T47D (cell line): ENCODE measurements at regions not wholly inside any gene's neighbourhood (a gene's known extent, or its start where the extent isn't known, plus 50 kb on each side); places are given as distances from the start of the nearest gene placed in this dataset.
"Not testable (repeated sequence)": the region's sequence is repeated elsewhere in the genome, so short reads cannot be mapped to it uniquely, and the experiment has no call there.

ENCODE experiments used
- DNase-seq, 2 experiments: peaks; one replicate each; pipeline versions ENCODE4 v3.0.0 to v3.0.0-alpha.2; 2011 to 2012; ENCODE audit warnings: low read depth in 1 of 2, low spot score in 1 of 2
- JUND ChIP-seq: IDR thresholded peaks from 2 replicates; pipeline ENCODE4 v1.6.1; 2012; ENCODE audit warnings: low read depth
- in situ Hi-C: cut with HindIII; loops from 2 replicates; pipeline ENCODE4 v1.10.0; 2016; ENCODE audit warnings: low sequenced_read_pairs, low pct_unique_long_range_greater_than_20kb

DNA sequence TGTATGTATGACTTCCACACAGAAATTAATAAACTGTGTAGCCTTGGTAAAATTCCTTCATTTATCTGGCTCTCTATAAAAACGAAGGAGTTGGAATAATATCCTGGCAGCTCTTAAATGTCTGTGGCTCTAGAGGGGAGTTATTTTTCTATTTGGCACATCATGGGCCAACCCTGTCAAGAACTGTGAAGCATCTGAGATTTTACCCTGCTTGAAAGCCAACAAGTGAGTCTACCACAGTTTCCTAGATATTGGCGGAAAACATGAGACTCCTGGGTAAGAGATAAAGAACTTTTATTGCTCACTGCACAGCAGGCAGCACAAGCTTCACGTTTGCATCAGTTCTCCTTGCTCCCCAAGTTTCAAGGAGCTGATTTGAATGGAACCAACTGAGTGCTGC lies 346.7 kb upstream of the CYRIA start:
- in situ Hi-C loops, result no loop called here
- no peak for DNase-seq
- TF ChIP-seq JUND, result no peak

DNA sequence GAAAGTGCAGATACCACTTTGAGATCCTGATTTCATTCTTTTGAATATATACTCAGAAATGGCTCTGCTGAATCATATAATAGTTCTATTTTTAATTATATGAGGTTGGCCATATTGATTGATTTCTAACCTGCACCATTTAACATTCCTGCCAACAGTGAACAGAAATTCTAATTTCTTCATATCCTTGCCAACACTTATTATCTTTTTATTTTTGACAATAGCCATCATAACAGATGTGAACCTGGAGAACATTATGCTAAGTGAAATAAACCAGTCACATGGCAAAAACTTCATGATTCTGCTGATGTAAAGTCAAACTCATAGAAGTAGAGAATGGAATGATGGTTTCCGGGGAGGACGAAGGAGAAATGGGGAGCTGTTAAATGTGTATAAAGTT lies 344.5 kb upstream of the CYRIA start:
- TF ChIP-seq JUND, result no peak
- no peak for DNase-seq
- in situ Hi-C loops, result no loop called here

DNA sequence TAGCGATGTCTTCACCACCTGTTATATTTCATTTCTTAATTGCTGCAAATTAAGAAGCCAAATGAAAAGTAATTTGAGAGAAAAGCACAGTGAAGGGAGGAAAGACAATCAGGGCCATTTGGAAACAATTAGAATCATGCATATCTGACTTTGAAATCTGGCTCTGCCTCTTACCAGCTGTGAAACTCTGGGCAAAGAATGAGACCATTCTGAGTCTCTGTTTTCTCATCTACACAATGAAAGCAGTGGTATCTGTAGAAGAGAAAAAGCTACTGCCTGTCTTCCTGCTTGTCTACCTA lies 334.5 kb upstream of the CYRIA start:
- in situ Hi-C loops, result no loop called here
- TF ChIP-seq JUND, result no peak
- DNase-seq, result no peak

DNA sequence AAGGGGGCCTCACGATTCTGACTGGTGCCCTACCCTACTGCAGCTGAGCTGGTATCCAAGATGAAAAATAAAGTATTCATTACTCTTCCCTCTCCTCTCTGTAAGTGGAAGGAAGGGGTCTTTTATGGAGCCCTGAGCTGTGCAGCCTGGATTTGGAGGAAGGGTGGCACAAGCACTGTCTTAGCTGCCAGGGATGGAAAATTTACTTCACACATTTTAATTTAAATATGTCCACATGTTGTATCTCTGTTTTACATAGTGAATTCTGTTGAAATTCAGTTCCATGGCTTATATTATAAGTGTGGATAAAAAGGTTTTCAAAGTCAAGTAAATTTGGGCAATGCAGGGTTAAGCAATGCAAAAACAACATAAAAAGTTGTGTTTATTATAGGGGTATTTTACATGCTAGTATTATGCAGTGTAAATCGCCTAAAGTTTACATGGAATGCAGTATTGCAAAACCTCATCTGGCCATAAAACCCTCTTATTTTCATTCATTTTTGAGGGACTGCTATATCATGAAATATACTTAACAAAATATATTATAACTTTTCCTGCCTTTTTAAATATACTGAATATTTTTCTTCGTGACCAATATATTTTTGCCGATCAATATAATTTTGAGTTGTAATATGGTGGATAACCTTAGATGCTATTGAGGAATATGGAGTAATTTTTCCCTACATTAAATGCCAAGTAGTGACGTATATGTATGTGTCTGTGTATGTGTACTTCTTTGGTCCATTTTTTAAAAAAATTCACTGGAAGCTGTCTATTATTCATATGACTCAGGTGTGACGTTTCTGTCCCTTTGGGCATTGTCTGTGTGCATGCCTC lies 333.9 kb upstream of the CYRIA start:
- no peak for TF ChIP-seq JUND
- in situ Hi-C loops, result no loop called here
- no peak for DNase-seq

DNA sequence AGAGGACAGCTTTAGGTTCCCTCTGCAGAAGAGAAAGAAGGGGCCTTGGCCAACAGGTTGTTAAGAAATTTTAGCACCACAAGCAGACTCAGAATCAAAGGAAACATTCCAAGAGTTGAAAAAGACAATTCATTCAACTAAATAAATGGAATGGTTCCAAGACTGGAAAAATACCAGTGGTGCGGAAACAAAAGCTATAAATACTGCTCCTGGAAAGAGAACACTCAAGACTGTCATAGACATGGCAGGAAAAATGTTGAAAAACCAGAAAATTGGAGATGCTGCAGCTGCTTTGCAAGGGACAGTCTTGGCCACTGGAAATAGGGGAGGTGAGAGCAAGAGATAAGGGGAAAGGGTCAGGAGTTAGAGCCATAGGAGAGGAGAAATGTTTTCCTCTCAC lies 312.7 kb upstream of the CYRIA start:
- DNase-seq, result no peak
- in situ Hi-C loops, result no loop called here
- no peak for TF ChIP-seq JUND

DNA sequence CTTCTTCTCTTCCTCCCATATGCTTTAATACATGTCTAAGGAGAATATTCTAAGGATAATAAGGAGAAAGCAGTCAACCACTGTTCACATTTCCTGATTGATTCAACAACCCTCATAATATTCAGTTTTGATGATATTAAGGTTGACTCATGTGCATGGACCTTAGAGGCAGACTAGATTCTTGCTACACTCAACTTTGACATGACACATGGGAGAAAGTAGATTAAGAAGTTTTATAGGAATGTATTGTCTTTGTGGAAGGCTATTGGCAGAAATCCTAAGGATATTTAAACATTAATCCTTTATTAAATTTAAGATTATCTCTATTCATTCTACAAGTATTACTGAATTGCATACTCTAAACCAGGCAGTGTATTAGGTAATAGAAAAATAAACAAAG lies 309.1 kb upstream of the CYRIA start:
- in situ Hi-C loops, result no loop called here
- no peak for TF ChIP-seq JUND
- DNase-seq, result no peak

DNA sequence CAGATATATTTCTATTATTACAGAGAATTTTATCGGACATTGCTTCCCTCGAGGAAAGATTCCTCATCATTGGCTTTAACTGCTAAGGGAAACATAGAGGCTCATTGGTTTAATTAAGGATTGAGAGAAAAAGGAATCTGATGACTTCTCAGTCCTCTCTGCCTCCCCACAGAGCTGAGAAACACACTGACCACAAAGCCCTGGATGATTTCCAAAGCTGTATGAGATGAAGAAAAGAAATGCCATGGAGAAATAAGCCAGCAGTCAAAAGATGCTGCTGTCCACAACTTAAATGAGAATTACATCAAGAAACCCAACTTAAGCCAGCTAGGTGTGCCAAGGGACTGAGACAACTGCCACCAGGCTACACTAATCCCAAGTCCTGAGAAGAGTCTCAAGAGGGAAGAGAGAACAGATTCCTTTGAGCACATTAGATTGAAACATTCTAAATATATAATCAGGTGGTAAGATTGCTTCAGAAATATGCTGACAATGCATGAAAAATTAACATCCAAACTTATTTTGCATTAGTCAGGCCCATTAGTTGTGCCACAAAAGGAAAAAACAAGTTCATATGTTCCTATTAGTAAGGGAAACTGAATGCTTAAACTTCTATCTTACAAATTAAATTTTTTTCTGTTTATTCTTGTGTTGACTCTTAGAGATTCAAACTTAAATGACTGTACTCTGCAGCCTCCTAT lies 308.1 kb upstream of the CYRIA start:
- in situ Hi-C loops, result no loop called here
- TF ChIP-seq JUND, result no peak
- DNase-seq, result no peak

DNA sequence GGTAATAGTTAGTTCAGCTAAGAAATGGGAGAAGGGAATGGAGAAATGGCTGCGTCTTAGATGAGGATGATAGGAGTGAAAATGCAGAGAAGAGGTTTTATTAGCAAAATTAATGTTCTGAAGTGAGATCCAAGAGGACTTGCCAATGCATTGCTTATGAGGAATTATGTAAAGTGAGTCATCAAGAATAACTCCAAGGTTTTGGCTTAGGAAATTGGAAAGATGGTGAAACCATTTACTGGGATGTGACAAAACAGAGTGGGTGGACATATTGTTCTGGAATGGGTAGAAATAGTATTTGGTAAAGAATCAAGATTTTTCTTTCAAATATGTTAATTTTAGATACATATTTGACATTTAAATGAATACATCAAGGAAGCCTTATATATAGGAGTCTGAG lies 306.6 kb upstream of the CYRIA start:
- no peak for DNase-seq
- TF ChIP-seq JUND, result no peak
- in situ Hi-C loops, result no loop called here

DNA sequence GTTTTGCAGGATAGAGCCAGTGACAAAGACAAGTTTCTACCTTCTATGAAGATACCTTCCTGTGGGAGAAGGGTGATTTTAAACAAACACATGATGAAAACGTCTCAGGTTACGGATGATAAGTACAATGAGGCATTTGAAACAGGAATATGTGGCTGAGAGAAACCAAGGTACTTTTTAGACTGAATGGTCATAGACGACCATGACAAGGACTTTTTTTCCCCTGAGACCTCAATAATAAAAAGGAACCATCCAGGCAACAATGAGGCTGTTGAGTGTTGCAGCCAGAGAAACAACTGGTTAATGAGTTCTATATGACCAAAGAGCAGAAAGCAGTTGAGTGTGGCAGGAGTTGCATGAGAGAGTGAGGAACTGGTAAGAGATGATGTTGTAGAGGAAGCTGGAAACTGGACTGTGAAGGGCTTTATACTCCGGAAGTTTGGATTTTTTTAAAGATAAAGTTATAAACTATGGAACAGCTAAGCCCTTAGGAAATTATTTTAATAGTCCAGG lies 306.1 kb upstream of the CYRIA start:
- in situ Hi-C loops, result no loop called here
- DNase-seq, result no peak

DNA sequence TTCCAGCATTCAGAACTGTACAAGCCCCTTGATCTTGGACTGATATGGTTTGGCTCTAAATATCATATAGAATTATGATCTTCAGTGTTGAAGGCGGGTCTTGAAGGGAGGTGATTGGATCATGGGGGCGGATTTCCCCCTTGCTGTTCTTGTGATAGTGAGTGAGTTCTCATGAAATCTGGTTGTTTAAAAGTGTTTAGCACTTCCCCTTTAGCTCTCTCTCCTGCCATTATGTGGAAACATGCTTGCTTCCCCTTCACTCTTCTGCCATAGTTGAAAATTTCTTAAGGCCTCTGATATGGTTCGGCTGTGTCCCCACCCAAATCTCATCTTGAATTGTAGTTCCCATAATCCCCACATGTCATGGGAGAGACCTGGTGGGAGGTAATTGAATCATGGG lies 305.3 kb upstream of the CYRIA start:
- DNase-seq, in situ Hi-C loops: not testable (repeated sequence)

More for the DNA sequence above, 306.1 kb upstream of the CYRIA start:
- TF ChIP-seq JUND, result no peak

DNA sequence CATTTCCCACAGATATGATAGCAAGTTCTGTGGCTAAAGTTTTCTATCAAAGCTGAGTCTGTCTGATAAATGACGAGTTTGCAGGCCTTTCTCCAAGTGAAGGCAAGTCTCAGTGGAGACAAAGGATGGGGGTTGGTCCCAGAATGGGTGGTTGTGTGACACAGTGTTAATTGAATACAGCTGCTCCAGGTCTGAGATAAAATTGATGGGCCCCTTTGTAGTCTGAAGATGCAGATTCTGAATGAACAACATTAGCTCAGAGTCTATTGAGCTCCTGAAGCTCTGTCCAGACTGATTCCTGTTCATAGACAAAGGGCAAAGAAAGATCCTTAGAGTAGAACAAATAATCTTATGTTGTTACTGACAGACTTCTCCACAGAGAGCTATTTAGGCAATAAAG lies 296.9 kb upstream of the CYRIA start:
- no peak for TF ChIP-seq JUND
- DNase-seq, result no peak
- in situ Hi-C loops, result no loop called here

DNA sequence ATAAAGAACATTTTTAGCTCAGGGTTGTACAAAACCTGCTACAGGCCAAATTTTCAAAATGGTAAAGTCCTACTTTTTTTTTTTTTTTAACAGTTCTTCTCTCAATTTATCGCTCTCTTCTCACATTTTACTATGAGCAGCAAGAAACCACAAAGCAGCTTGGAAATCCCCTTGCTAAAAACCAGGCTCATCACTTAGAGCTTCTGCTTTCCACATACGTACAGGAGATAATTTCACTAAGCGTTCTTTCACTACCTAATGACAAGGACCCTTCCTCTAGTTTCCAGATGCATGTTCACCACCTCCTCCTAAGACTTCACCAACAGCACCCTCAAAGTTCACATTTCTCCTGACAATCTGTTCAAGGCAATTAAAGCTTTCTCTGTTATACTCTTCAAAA lies 294.9 kb upstream of the CYRIA start:
- DNase-seq, result no peak
- in situ Hi-C loops, result no loop called here
- TF ChIP-seq JUND, result no peak

DNA sequence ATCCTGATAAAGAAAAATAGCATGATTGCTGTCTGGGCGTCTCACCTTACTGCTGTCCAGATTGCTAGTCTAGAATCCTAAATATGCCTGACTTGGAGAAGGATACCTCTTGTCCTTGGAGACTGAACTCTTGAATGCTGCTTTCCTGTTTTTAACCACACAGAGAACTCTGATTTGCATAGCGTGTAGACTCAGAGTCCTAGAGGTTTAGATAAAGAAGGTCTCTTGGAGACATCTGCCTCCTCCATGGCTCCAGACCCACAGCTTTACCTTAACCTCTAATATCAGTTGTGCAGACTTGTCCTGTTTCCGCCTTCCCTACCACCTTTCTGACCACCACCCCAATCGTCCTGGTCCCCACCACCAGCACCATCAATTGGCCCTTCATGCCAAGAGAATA lies 292.6 kb upstream of the CYRIA start:
- in situ Hi-C loops, result no loop called here

More for the DNA sequence above, 292.6 kb upstream of the CYRIA start:
- no peak for DNase-seq
- TF ChIP-seq JUND, result no peak
